HG02798 (cell line): ENCODE measurements at regions not wholly inside any gene's neighbourhood (a gene's known extent, or its start where the extent isn't known, plus 50 kb on each side); places are given as distances from the start of the nearest gene placed in this dataset.
"Not testable (repeated sequence)": the region's sequence is repeated elsewhere in the genome, so short reads cannot be mapped to it uniquely, and the experiment has no call there.

Experiments used
- ATAC-seq: cut with Tn5 transposase; IDR thresholded peaks from one replicate; pipeline ENCODE4 v1.9.1; 2021; ENCODE audit warnings: mild to moderate bottlenecking; ENCODE audit not compliant: unreplicated experiment, poor library complexity

DNA sequence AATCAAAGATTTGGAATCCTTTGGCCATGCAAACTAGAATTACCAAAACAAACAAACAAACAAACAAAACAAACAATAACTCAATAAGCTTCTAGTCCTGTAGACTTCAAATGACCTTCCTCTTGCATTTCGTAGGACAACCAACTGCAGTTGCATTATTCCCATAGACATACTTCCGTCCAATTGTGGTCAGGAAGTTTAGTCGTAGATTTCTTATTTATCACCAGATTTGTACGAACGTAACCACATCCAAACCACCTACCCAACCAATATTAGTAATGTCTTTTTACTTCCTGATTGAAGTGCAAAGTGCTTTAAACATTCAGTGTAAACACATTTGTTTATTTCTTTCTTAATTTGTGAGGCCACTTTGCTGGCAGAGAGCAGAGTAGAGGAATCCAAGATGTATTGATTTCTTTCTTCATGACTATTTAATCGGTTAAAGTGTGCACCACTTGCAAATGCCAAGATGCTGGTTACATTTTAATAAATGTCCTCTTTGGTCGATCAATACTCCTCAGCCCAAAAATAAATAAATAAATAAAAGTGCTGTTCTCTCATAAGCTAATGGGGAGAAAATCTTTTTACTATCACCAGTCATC lies 1745.6 kb upstream of the CELF4 start:
- no peak for ATAC-seq

DNA sequence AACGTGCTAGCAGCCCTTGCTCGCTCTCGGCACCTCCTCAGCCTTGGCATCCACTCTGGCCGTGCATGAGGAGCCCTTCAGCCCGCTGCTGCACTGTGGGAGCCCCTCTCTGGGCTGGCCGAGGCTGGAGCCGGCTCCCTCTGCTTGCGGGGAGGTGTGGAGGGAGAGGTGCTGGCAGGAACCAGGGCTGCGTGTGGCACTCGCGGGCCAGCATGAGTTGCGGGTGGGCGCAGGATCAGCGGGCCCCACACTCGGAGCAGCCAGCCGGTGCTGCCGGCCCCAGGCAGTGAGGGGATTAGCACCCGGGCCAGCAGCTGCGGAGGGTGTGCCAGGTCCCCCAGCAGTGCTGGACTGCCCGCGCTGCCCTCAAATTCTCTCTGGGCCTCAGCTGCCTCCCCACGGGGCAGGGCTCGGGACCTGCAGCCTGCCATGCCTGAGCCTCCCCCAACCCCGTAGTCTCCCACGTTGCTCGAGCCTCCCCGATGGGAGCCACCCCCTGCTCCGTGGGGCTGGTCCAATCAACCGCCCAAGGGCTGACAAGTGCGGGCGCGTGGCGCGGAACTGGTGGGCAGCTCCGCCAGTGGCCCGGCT lies 1743.4 kb upstream of the CELF4 start:
- ATAC-seq: not testable (repeated sequence)

DNA sequence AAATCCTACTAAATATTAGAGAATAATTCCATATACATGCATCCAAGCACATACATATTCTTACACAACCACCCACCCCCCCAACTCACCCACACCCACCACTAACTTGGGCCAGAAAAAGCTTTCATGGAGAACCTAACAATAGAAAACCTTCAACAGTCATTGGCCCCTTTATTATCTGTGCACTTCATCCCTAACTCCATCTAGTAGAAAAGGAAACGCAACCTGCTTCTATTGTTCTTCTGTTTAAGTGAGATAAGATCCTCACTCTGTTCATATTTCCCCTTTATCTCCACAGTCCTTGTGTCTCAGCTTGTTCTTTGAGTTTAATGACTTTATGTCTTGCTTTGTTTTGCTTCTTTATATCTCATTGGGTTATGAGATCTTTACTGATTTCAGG lies 1740.2 kb upstream of the CELF4 start:
- no peak for ATAC-seq

DNA sequence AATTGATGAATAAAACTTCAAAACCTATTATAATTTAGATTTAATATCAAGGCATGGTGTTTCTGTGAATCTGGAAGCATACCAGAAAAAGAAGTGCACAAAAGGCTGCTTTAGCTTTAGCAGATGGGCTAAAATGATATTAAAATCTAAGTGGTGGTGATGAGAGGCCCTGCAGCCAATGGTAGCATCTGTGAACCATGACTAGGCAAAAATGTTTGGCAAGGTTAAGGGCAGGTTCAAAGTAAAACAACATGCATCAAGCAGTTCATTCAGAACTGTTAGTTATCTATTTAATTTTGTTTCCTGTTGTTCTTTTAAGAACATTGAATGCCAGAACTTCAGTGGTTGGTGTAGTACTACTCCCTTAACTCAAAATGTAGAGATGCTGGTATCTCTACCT lies 1736.9 kb upstream of the CELF4 start:
- ATAC-seq: no peak

DNA sequence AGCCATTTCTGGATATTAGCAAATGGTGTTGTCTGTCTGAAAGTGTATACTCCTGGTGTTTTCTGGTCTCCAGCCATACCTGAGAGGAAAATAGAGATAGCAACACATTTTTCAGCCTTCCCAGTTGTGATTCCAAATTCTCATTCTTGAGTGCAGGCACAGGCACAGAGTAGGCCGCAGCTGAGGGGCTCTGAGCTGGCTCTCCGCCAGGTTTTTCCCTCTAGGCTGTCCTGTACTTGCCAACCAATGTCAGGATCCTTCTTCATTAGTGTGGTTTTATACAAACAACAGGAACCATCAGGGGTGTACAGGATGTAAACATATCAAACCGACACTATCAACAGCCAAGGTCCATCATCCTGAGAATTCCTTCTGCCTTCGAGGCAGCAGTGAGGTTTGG lies 1733.6 kb upstream of the CELF4 start:
- ATAC-seq: no peak

DNA sequence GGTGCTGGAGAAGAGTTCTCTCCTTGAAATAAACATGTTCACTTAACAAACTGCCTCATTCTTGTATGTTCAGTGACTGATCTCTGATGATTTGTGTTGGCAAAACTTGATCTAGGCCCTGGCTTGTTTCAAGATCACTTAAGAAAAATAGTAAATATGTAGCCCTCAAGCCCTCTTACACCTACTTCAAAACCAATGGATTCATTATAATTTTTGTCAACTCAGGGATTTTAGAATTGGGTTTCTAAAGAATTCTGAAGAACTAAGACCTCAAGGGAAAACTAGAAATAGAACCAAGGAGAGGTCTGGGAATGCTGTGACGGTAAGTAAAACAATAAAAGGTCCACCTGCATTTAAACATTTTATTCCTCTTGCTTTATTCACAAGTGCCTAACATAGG lies 1731.6 kb upstream of the CELF4 start:
- no peak for ATAC-seq

DNA sequence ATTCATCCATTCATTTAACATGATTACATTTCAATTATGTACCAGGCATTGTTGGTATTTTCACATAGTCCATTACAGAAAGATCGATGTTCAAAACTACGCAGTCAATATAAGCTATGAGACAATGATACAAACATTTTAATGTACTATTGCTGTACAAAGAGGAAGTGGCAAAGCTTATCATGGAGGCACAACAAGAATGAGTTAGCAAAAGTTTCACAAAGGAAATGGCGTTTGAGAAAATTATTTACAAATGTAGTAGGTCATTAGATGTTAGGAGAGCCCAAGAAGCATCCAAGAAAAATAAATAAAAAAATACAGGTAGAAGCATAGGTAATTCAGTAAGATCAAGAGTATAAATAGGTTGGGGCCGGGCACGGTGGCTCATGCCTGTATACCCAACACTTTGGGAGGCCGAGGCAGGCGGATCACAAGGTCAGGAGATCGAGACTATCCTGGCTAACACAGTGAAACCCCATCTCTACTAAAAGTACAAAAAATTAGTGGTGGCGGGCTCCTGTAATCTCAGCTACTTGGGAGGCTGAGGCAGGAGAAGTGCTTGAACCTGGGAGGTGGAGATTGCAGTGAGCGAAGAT lies 1730.8 kb upstream of the CELF4 start:
- no peak for ATAC-seq

DNA sequence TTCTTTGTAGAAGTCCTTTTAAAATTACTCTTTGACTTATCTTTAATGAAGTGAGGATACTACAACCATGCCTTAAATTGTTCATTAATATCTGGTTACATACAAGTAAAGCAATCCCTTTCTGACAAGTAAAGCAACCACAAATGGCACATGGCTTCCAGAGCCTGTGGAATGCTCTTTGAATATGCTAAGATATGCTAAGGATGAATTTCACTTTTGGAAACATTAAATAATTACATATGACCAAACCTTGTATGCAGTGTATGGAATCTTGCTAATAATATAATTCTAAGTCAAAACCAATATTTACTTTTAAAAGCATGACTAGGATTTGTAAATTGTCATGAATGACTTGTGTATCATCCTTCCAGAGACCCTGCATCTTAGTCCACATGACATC lies 1711.2 kb upstream of the CELF4 start:
- no peak for ATAC-seq

DNA sequence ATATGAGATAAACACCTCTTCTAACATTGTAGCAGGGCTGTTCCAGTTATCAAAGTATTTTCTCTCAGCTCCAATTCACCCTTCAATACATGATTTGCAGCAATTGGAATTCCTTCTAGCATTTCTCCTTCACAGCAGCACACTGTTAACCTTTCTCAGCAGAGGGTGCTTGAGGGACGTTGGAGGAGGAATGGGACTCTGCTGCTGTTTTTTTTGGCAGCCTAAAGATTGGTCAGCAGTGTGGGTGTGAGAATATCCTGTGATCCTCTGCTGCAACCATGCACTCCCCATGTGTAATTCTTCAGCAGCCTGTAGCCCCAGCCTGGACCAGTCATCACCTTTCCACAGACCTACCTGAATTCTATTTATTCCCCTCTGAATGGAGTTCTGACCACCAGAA lies 1708.9 kb upstream of the CELF4 start:
- no peak for ATAC-seq

DNA sequence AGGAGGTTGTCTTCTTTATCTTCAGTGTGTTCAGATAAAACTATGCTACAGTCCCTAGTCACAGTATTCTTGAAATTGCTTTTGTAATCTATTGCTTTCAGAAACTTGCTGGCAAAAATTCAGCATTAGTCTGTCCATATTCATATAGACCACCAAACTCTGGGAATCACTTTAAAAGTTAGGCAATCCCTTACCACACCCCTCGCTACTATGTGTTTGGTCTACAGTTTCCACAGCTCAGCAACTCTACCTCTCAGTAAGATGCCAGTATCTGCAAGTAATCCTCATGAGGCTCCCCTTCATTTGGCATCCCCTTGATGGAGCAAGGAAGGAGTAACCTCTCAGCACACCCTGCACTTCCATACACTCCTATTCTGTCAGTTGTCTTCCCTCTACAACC lies 1706.6 kb upstream of the CELF4 start:
- no peak for ATAC-seq

DNA sequence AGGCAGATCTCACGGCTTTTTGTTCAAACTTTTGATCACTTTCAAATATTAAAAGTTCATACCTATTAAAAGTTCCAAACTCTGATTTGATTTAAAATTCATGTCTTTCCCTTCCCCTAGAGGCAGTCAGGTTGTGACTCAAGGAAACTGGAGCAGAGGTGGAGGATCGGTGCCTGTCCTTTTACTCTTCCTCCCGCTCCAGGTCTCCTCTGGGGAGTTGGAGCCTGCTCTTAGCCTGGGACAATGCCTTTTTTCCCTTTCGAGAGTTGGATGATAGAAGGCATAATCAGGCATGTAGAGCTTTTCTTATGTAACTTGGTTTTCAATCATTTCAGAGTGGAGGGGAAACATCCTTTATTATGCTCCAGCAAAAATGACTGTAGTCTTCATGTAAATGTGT lies 1706.1 kb upstream of the CELF4 start:
- no peak for ATAC-seq

DNA sequence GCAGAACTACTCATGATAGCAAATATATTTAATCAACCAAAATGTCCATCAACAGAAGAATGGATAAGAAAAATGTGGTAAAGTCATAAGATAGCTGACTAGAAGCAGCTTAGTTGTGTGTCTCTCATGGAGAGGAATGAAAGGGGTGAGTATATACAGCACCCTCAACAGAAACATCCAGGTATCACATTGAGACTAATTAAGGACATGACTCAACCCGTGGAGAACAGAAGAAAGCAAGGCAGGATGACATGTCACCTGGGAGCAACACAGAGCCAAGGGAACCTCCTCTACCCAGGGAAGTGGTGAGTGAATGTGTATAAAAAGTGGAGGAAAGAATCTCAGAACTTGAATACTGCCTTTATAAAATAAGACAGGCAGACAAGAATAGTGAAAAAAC lies 1695.0 kb upstream of the CELF4 start:
- ATAC-seq: no peak

DNA sequence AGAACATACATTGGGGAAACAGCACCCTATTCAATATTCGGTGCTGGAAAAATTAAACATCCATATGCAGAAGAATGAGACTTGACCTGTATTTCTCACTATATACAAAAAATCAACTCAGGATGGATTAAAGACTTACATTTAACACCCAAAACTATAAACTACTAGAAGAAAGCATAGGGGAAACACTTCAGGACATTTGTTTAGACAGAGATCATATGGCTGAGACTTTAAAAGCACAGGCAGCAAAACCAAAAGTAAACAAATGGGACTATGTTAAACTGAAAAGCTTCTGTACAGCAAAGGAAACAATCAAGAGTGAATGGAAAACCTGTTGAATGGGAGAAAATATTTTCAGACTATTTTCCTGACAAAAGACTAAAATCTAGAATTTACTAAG lies 1694.1 kb upstream of the CELF4 start:
- ATAC-seq: no peak

DNA sequence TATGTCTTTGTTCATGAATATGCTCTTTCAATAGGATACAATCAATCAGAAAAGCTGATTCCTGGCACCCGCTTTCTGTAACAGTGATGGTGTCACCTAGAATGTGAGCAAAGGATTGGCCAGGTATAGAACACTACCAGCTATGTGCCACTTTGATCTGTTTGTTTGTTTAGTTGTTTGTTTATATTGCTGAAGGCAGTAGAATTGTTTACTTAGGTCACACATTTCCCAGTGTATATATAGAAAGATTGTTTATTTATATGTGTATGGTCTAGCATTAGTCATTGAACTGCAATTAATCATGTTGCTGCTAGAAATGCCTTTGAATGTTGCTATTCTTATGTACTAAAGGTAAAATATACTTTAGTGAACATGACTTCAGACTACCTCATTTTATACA lies 1678.6 kb upstream of the CELF4 start:
- ATAC-seq: no peak

DNA sequence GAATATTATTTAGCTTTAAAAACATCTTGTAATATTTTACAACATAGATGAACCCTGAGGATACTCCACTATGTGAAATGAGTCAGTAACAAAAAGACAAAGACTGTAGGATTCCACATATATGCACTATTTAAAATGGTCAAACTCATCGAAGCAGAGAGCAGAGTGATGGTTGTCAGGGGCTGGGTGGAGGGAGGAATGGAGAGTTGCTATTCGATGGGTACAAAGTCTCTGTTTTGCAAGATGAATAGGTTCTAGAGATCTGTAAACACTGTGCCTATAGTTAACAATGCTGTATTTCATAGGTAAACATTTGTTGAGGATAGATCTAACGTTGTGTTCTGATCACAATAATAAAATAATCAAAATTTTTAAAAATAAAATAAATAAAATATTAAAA lies 1675.9 kb upstream of the CELF4 start:
- no peak for ATAC-seq

DNA sequence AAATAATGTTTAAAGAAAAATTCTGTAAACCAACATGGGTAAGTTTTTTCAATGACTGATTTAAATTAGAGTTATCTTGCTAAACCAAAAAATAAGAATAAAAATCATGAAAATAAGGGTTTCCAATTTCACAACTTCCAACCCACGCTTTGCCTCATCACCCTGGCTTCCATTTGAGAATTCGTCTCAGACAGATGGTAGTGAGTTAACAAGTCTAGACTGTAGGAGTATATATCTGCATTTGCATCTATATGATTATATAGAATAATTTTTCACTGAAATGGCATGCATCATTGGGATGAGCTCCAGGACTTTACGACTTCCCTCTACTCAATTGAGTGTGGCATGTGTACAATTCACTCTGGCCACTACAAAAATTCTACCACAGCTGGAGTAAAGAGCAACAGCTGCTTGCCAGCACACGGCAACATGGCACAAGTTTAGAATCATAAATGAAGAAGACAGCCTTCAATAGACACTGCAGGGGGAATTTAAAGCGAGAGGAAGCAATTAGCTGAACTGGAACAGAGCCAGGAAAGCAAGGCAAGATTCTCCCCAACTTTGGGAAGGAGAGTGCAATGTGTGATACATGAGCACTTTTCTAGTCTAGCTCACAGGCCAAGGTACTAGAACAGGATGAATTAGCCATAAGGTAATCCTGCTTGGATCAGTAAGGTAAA lies 1673.5 kb upstream of the CELF4 start:
- no peak for ATAC-seq

DNA sequence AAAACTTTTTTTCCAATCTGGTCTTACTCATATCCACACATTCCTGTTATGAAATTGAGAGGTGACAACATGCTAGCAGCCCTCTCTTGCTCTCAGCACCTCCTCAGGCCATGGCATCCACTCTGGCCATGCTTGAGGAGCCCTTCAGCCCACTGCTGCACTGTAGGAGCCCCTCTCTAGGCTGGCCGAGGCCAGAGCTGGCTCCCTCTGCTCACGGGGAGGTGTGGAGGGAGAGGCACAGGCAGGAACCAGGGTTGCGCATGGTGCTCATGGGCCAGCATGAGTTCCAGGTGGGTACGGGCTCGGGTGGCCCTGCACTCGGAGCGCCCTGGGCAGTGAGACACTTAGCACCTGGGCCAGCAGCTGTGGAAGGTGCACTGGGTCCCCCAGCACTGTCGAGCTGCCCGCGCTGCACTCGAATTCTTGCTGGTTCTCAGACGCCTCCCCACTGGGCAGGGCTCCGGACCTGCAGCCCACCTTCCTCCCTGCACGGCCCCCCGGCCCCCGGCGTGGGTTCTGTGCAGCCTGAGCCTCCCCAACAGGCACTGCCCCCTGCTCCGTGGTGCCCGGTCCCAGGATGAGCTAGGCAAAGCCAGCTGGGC lies 1669.6 kb upstream of the CELF4 start:
- no peak for ATAC-seq

DNA sequence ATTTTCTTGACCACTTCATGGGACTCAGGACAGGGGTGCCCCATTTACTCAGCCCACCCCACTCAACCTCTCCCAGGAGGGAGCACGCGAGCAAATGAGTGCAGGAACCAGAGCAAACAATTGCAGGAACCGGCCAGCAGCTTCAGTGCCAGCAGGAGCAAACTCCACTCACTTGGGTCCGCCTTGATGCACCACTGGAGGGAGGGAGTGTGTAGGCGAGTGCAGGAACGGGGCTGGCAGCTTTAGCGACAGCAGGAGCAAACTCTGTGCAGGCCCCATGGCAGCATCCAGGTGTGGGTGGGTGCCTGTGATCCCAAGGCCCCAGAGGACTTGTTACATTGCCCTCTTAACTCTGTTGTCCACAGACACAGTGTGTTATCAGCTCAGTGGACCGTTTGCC lies 1667.3 kb upstream of the CELF4 start:
- ATAC-seq: no peak

DNA sequence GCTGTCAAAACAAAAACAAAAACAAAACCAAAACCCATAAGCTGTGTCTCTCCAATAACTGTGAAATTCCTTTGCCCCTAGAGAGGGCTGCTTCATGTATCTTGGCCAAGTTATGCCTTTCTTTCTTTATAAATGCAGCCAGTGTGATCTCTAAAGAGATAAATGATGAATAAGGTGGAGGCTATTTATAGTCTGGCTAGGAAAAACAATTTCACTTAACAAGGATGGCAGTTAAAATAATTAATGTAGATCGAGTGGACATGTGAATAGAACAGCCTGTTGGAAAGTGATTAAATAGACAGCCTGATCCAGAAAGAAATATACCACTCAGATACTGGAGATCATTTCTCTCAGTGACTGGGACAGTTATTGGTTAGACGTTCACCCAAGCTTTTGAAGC lies 1666.9 kb upstream of the CELF4 start:
- no peak for ATAC-seq

DNA sequence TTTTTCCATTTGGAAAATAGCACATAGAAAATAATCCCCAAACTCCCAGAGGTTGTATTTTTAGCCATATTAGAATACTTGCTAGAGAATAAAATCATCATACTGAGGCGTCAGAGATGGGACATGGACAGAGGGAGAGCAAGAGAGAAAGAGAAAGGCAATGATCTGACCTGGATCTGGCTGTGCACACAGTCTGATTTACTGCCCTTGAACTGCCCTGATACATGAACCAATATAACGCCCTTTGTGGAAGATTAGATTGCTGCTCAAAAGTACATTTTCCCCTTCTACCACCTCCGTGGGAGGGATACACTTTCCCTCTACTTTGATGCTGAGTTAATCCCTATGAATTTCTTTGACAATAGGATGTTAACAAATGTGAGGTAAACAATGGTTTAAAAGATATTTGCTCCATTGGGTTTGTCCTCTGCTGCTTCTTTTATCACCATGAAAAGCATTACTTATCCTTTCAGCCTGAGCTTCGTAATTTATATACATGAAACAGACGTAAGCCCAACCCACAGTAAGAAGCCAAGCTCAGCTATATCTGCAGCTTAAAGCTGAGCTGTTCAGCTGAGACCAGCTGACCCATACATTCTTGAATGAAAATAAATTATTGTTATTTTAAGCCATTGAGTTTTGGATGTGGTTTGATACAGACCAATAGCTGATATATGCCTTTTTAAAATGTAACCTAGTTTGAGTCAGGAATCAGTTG lies 1664.6 kb upstream of the CELF4 start:
- no peak for ATAC-seq

DNA sequence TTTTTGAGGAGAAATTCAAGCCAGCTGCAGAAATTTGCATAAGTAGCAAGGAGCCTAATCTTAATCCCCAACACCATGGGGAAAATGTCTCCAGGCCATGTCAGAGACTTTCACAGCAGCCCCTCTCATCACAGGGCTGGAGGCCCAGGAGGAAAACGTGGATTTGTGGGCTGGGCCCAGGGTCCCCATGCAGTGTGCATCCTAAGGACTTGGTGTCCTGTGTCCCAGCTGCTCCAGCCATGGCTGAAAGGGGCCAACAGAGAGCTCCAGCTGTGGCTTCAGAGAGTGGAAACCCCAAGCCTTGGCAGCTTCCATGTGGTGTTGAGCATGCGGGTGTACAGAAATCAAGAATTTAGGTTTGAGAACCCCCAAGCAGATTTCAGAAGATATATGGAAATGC lies 1662.2 kb upstream of the CELF4 start:
- not testable (repeated sequence) for ATAC-seq
